Pancreas (tissue), 10 donors: ENCODE measurements at regions not wholly inside any gene's neighbourhood (a gene's known extent, or its start where the extent isn't known, plus 50 kb on each side); places are given as distances from the start of the nearest gene placed in this dataset.

Experiments used
- ATAC-seq, 4 donors: fragments of 200-7000 bp; cut with Tn5 transposase; one replicate each; pipeline versions ENCODE4 v1.8.0 to v1.9.1; 2020; ENCODE audit warnings: mild to moderate bottlenecking in 4 of 4, moderate library complexity in 4 of 4
- DNase-seq, 6 donors: peaks; one replicate each; pipeline ENCODE4 v3.0.0-alpha.2; 2020
- FAIRE-seq: peaks from 2 replicates; lab custom pipeline; 2012; peaks lifted over from hg19 to GRCh38; lab: Jason Lieb, UNC
- H3K27ac ChIP-seq, 4 donors: fragments of 200-600 bp; sonication (generic); 1 replicate in 3 of 4; 2 replicates in 1 of 4; pipeline versions ENCODE4 v1.5.0 to v1.8.0; 2020
- H3K27me3 ChIP-seq, 4 donors: fragments of 200-600 bp; one replicate each; pipeline ENCODE4 v1.8.0; 2021
- H3K36me3 ChIP-seq, 3 donors: fragments of 200-600 bp; sonication (generic) in 1 of 3; one replicate each; pipeline versions ENCODE4 v1.5.0 to v1.8.0; 2020 to 2021
- H3K4me1 ChIP-seq, 3 donors: fragments of 200-600 bp; one replicate each; pipeline ENCODE4 v1.8.0; 2021
- H3K4me3 ChIP-seq, 4 donors: fragments of 200-600 bp; sonication (generic) in 2 of 4; one replicate each; pipeline versions ENCODE4 v1.5.0 to v1.8.0; 2020 to 2021
- H3K9me3 ChIP-seq, 4 donors: fragments of 200-600 bp; one replicate each; pipeline ENCODE4 v1.8.0; 2021
- WGBS, 2 donors: extraction: QIAGEN DNeasy Blood & Tissue Kit; methylation state at CpG; one replicate each; pipeline ENCODE4 v1.1.7; 2013; 5-methylcytosine and 5-hydroxymethylcytosine counted together
- intact Hi-C, 3 donors: fragments of 100-400 bp; cut with DNase I; formaldehyde crosslinking; loops; one replicate each; pipeline versions ENCODE4 v1.11.1 to v1.14.2; 2022
- TF ChIP-seq, protein P1 (sequence below), 4 donors: fragments of 200-600 bp; sonication (generic) in 3 of 4; IDR thresholded peaks; one replicate each; pipeline versions ENCODE4 v1.5.0 to v1.8.0; 2021; ENCODE audit warnings: antibody characterized with exemption in 4 of 4
- donor health status: healthy with polysubstance abuse.
- donor health status: DM: no; HTN: no; CAD: no; lungs with moderate emphysema.
- donor health status: DM: no; HTN: no; CAD: no.
- donor health status: control.
- donor health status: control.
- donor health status: Bipolar disorder and iron deficiency.
- donor health status: DM: yes; HTN: yes; CAD: no.
- donor health status: DM: no; HTN: no; CAD: no.
- donor health status: DM: no; HTN: no; CAD: no.
- donor health status: DM: yes; HTN: yes; CAD: no.

DNA sequence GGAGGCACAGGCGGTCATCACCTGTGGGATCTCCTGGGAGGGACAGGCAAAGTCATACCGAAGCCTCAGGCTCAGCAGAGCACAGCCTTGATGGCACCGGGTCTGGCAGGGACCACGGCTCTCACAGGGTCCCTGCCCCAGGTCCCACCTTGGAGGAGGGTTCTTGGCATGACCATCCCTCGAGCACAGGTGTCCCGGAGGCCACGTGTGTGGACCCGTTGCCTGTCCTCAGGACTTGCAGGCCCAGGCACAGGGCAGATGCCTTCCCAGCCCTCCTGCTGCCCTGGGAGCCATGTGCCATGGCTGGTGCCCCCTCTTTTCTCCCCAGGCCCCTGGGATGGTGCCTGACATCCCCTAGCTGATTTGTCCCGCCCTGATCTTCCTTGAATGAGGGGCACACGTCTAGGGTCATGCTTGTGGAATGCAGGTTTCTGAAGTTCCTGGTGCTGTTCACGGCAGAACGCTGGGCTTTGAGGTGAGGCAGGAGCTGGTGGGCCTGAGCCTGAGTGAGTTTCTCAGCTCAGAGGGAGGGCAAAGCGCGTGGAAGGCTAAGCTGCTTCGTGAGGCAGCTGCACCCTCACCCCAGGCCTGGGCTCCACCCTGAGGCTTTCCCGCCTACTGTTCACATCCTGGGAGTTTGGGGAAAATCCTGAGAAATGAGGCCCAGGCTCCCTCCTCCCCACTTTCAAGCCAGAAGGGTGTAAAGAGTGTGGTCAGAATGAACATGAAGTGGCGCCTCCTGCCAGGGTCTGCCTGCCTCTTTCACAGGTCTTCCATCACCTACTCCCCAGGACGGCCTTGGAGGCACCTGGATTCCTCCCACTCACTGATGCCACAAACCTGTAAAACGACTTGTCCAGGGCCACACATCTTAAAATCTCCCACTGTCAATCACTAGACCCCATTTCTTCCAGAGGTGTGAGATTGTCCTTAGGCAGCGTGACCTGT, 325.8 kb upstream of the B3GAT1 start:
- no peak overlapping the region for H3K4me3 ChIP-seq
- no peaks in the 10 kb centered on the region for H3K36me3 ChIP-seq
- WGBS, 2 donors: 69 to 81% methylated on average over 20 of the region's 20 CpGs
- intact Hi-C loops: no loop called here
- DNase-seq (no peak), FAIRE-seq (no peak), ATAC-seq (no peak)
- no peaks in the 10 kb centered on the region for H3K9me3 ChIP-seq
- no peak overlapping the region for H3K27ac ChIP-seq
- H3K4me1 ChIP-seq: peaks cover 0 to 14% (median 6%) of the 10 kb centered on the region in 3 donors
- TF ChIP-seq, protein P1, sequence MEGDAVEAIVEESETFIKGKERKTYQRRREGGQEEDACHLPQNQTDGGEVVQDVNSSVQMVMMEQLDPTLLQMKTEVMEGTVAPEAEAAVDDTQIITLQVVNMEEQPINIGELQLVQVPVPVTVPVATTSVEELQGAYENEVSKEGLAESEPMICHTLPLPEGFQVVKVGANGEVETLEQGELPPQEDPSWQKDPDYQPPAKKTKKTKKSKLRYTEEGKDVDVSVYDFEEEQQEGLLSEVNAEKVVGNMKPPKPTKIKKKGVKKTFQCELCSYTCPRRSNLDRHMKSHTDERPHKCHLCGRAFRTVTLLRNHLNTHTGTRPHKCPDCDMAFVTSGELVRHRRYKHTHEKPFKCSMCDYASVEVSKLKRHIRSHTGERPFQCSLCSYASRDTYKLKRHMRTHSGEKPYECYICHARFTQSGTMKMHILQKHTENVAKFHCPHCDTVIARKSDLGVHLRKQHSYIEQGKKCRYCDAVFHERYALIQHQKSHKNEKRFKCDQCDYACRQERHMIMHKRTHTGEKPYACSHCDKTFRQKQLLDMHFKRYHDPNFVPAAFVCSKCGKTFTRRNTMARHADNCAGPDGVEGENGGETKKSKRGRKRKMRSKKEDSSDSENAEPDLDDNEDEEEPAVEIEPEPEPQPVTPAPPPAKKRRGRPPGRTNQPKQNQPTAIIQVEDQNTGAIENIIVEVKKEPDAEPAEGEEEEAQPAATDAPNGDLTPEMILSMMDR (IDR thresholded peaks at IDR 0.05): no peak
- H3K27me3 ChIP-seq: no peaks in the 10 kb centered on the region

DNA sequence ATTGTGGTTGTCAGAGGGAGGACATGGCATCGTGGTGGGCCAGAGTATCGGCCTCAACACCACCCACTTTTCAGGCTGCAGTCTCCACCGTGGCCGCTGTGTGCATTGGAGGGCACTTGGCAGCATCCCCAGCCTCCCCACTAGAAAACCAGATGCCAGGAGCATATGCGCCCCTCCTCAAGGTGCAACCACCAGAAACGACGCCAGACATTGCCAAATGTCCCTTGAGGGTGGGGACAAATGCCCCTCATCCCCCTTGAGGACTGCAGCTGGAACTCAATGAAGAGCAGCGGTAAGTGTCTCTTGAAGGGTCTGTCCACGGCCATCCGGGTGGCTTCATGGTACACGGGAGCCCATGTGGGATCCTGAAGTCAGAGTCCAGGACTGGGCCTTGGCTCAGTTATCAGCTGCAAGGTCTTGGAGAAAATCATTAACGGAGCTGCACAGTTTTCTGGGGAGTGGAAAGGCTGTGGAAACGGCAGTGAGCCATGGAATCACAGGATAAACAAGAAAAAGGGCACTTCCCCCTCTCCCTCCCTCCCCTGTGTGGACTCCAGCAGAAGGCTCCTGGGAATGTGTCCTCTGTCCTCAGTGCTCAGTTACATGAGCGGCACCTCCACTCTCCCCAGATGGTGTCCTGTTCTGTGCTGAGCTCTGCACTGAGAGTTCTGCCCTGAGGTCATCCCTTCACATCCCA, 324.4 kb upstream of the B3GAT1 start:
- FAIRE-seq (no peak), ATAC-seq (peak in 1 of 4 donors; percentile 51), DNase-seq (no peak)
- Histone ChIP-seq H3K9me3 (no peaks in the 10 kb centered on the region), H3K36me3 (no peaks in the 10 kb centered on the region), H3K27ac (no peak overlapping the region), H3K4me1 (no peaks in the 10 kb centered on the region), H3K27me3 (no peaks in the 10 kb centered on the region), H3K4me3 (no peak overlapping the region)
- 47 to 48% methylated on average over 14 of the region's 14 CpGs for WGBS, 2 donors
- TF ChIP-seq, protein P1 (IDR thresholded peaks at IDR 0.05): no peak
- intact Hi-C loops: no loop called here

DNA sequence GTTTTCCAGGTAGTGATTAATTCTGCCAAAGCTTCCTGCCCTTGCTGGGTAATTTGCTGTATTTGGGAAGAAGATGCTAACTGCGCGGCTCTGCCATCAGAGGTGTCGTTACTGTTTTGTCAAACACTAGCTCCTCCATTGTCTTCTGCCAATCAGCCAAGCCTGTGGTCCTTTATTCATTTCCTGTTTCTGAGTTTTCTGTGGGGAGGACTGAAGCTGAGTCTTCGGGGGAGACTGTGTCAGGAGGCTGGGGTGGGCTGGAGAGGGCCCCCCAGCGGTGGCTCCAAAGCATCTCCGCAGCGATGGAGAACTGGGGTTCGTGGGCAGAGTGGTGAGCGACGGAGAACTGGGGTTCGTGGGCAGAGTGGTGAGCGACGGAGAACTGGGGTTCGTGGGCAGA, 322.9 kb upstream of the B3GAT1 start:
- H3K4me3 ChIP-seq: no peak overlapping the region
- FAIRE-seq (no peak), DNase-seq (no peak), ATAC-seq (no peak)
- H3K27ac ChIP-seq: no peak overlapping the region
- intact Hi-C loops: no loop called here
- 68 to 82% methylated on average over 11 to 13 of the region's 14 CpGs for WGBS, 2 donors
- no peaks in the 10 kb centered on the region for H3K27me3 ChIP-seq
- no peaks in the 10 kb centered on the region for H3K36me3 ChIP-seq
- TF ChIP-seq, protein P1 (IDR thresholded peaks at IDR 0.05): no peak
- no peaks in the 10 kb centered on the region for H3K4me1 ChIP-seq
- H3K9me3 ChIP-seq: no peaks in the 10 kb centered on the region

- ATAC-seq (no peak), FAIRE-seq (no peak), DNase-seq (no peak)
- TF ChIP-seq, protein P1 (IDR thresholded peaks at IDR 0.05): no peak
- WGBS, 2 donors: 49 to 75% methylated on average over 9 of the region's 9 CpGs
- Histone ChIP-seq H3K27me3 (no peaks in the 10 kb centered on the region), H3K9me3 (no peaks in the 10 kb centered on the region), H3K27ac (no peak overlapping the region), H3K36me3 (no peaks in the 10 kb centered on the region), H3K4me1 (no peaks in the 10 kb centered on the region), H3K4me3 (no peak overlapping the region)
- intact Hi-C loops: no loop called here
These were observed 322.3 kb upstream of the B3GAT1 start for GRCh38 chr11:134734141-134734845.
